ENCODE measurements at regions not wholly inside any gene's neighbourhood (a gene's known extent, or its start where the extent isn't known, plus 50 kb on each side); places are given as distances from the start of the nearest gene placed in this dataset.

GRCh38 chr11:27238811-27239210 lies 124.2 kb downstream of the CCDC34 start:
- TF ChIP-seq CTCF (conservative IDR thresholded peaks at IDR 0.05; ENCODE audit: low read depth, low read length) (no peak), EZH2 (IDR thresholded peaks at IDR 0.05; ENCODE audit: borderline replicate concordance, low read depth, low read length, poor library complexity, severe bottlenecking) (no peak)
